AG10803 (cell line): ENCODE measurements at regions not wholly inside any gene's neighbourhood (a gene's known extent, or its start where the extent isn't known, plus 50 kb on each side); places are given as distances from the start of the nearest gene placed in this dataset.

ENCODE experiments used
- DNase-seq: peaks from one replicate; pipeline ENCODE4 v3.0.0; 2010; ENCODE audit warnings: low read depth
- H3K4me3 ChIP-seq: 2 replicates; pipeline ENCODE4 v1.5.1; 2011; ENCODE audit warnings: mild to moderate bottlenecking, low read length, control low read depth
- CTCF ChIP-seq: conservative IDR thresholded peaks from 2 replicates; pipeline ENCODE4 v1.5.1; 2011; ENCODE audit warnings: mild to moderate bottlenecking, low read length, control low read depth, inconsistent platforms

GRCh38 chr7:125357676-125358455 lies 428.2 kb upstream of the POT1 start:
- no peak for TF ChIP-seq CTCF
- no peak for DNase-seq
- H3K4me3 ChIP-seq: no peak overlapping the region

- no peak for TF ChIP-seq CTCF
- no peak overlapping the region for H3K4me3 ChIP-seq
- no peak for DNase-seq
Measured at GRCh38 chr7:125355899-125356298, 426.3 kb upstream of the POT1 start.

- TF ChIP-seq CTCF: no peak
- H3K4me3 ChIP-seq: no peak overlapping the region
- no peak for DNase-seq
Measured at GRCh38 chr7:125347269-125347668, 417.6 kb upstream of the POT1 start.

- DNase-seq: no peak
- TF ChIP-seq CTCF: no peak
- H3K4me3 ChIP-seq: no peak overlapping the region
Measured at GRCh38 chr7:125338110-125338509, 408.5 kb upstream of the POT1 start.

- no peak for DNase-seq
- no peak for TF ChIP-seq CTCF
- H3K4me3 ChIP-seq: no peak overlapping the region
Measured at GRCh38 chr7:125336326-125336725, 406.7 kb upstream of the POT1 start.

DNA sequence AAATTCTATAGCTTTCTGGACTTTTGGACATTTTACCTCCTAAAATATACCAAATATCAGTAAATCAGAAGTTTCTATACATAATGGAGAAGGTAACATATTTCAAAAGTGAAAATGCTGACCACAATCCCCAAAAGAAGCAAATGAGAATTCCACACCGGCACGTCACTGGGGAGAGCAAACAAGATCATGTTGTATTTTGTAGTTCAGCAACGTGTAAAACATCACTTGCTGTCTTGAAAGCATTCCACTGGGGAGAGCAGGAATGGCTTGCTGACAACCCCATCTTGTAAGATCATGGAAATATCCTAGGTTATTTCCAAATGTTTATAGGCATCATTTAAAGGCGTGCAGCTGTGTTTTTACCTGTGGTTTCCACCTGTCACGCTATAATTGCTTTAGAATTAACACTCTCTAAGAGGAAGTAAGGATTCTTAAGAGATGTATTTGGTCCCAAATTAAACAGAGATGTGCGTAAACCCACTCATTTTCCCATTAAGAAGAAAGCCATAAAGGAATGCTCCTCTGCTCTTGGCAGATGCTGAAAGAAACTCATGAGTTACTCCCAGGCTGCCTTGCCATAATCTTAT lies 397.1 kb upstream of the POT1 start:
- no peak for DNase-seq
- H3K4me3 ChIP-seq: no peak overlapping the region
- TF ChIP-seq CTCF: no peak

DNA sequence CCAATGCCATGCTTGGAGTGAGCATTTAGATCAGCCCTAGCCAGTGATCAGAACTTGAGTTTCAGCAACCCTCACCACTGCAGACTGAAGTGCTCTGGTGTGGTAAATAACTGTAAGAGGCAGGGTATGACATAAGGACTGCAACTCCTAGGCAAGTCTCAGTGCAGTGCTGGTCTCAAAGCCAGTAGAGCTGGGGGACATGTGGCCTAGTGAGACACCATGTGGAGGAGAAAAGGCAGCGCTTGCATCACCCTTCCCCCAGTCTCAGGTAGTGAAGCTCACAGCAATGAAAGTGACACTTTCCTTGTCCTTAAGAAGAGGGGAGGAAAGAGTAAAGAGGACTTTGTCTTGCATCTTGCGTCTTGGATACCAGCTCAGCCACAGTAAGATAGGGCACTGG lies 386.8 kb upstream of the POT1 start:
- no peak for DNase-seq
- no peak for TF ChIP-seq CTCF
- H3K4me3 ChIP-seq: no peak overlapping the region
